ENCODE measurements at regions not wholly inside any gene's neighbourhood (a gene's known extent, or its start where the extent isn't known, plus 50 kb on each side); places are given as distances from the start of the nearest gene placed in this dataset.
A peak's percentile ranks its signal among the peaks of the same experiment; 100 is the strongest.
"Not testable (repeated sequence)": the region's sequence is repeated elsewhere in the genome, so short reads cannot be mapped to it uniquely, and the experiment has no call there.

- Histone ChIP-seq H3K18ac (ENCODE audit: low read length) (no peak overlapping the region), H3K27me3 (ENCODE audit: insufficient read depth, low read length, poor library complexity) (no peaks in the 10 kb centered on the region), H3K4me3 (ENCODE audit: low read length) (no peak overlapping the region), H2BK120ac (ENCODE audit: low read depth, low read length) (no peak overlapping the region), H3K36me3 (ENCODE audit: control insufficient read depth, insufficient read depth, low read length) (no peaks in the 10 kb centered on the region), H3K4ac (ENCODE audit: low read depth, low read length) (no peak overlapping the region), H3K9ac (ENCODE audit: low read length) (no peak overlapping the region), H3K4me1 (ENCODE audit: control insufficient read depth, low read depth, low read length) (no peaks in the 10 kb centered on the region), H2BK5ac (ENCODE audit: low read length) (no peak overlapping the region), H3K4me2 (ENCODE audit: low read length) (no peak overlapping the region), H3K27ac (ENCODE audit: low read depth, low read length) (no peak overlapping the region), H3K56ac (ENCODE audit: low read length) (no peak overlapping the region), H3K79me2 (ENCODE audit: control insufficient read depth, insufficient read depth, low read length) (no peaks in the 10 kb centered on the region), H4K8ac (ENCODE audit: low read depth, low read length) (no peak overlapping the region), H2BK15ac (replicated peaks; ENCODE audit: low read depth) (no peak overlapping the region), H3K79me1 (ENCODE audit: low read length) (no peaks in the 10 kb centered on the region), H4K5ac (ENCODE audit: low read length) (no peak overlapping the region), H2AK5ac (ENCODE audit: low read length) (no peak overlapping the region), H3K23ac (ENCODE audit: low read length) (no peak overlapping the region)
- no CpG with 5 or more reads among the region's 4 CpGs for WGBS (ENCODE audit: extremely low coverage, insufficient coverage, low lambda C conversion rate)
- no peak for DNase-seq
These were observed 898.8 kb downstream of the C4orf33 start for GRCh38 chr4:129994715-129995114.

- Histone ChIP-seq H3K4ac (ENCODE audit: low read depth, low read length) (no peak overlapping the region), H3K4me2 (ENCODE audit: low read length) (no peak overlapping the region), H2BK120ac (ENCODE audit: low read depth, low read length) (no peak overlapping the region), H3K4me1 (ENCODE audit: control insufficient read depth, low read depth, low read length) (no peaks in the 10 kb centered on the region), H2AK5ac (ENCODE audit: low read length) (no peak overlapping the region), H3K27me3 (ENCODE audit: insufficient read depth, low read length, poor library complexity) (no peaks in the 10 kb centered on the region), H3K9ac (ENCODE audit: low read length) (no peak overlapping the region), H3K4me3 (ENCODE audit: low read length) (no peak overlapping the region), H3K56ac (ENCODE audit: low read length) (no peak overlapping the region), H2BK15ac (replicated peaks; ENCODE audit: low read depth) (no peak overlapping the region), H3K36me3 (ENCODE audit: control insufficient read depth, insufficient read depth, low read length) (no peaks in the 10 kb centered on the region), H3K18ac (ENCODE audit: low read length) (no peak overlapping the region), H4K8ac (ENCODE audit: low read depth, low read length) (no peak overlapping the region), H3K27ac (ENCODE audit: low read depth, low read length) (no peak overlapping the region), H4K5ac (ENCODE audit: low read length) (no peak overlapping the region), H2BK5ac (ENCODE audit: low read length) (no peak overlapping the region), H3K79me1 (ENCODE audit: low read length) (no peaks in the 10 kb centered on the region), H3K23ac (ENCODE audit: low read length) (no peak overlapping the region), H3K79me2 (ENCODE audit: control insufficient read depth, insufficient read depth, low read length) (no peaks in the 10 kb centered on the region)
- peak; percentile 18 for DNase-seq
- WGBS (ENCODE audit: extremely low coverage, insufficient coverage, low lambda C conversion rate) = no CpG with 5 or more reads among the region's 7 CpGs
These were observed 902.6 kb downstream of the C4orf33 start for GRCh38 chr4:129998436-129999150.

- H3K27me3 ChIP-seq (ENCODE audit: insufficient read depth, low read length, poor library complexity) = no peaks in the 10 kb centered on the region
- H3K23ac ChIP-seq (ENCODE audit: low read length) = no peak overlapping the region
- H3K4me3 ChIP-seq (ENCODE audit: low read length) = no peak overlapping the region
- H3K9ac ChIP-seq (ENCODE audit: low read length) = no peak overlapping the region
- no peak overlapping the region for H2BK15ac ChIP-seq (replicated peaks; ENCODE audit: low read depth)
- H2BK120ac ChIP-seq (ENCODE audit: low read depth, low read length) = no peak overlapping the region
- H3K18ac ChIP-seq (ENCODE audit: low read length) = no peak overlapping the region
- no peak overlapping the region for H2AK5ac ChIP-seq (ENCODE audit: low read length)
- H3K4me1 ChIP-seq (ENCODE audit: control insufficient read depth, low read depth, low read length) = no peaks in the 10 kb centered on the region
- no peaks in the 10 kb centered on the region for H3K79me1 ChIP-seq (ENCODE audit: low read length)
- no peak overlapping the region for H4K8ac ChIP-seq (ENCODE audit: low read depth, low read length)
- H3K36me3 ChIP-seq (ENCODE audit: control insufficient read depth, insufficient read depth, low read length) = no peaks in the 10 kb centered on the region
- no peak for DNase-seq
- no peaks in the 10 kb centered on the region for H3K79me2 ChIP-seq (ENCODE audit: control insufficient read depth, insufficient read depth, low read length)
- no peak overlapping the region for H4K5ac ChIP-seq (ENCODE audit: low read length)
- no peak overlapping the region for H2BK5ac ChIP-seq (ENCODE audit: low read length)
- H3K4me2 ChIP-seq (ENCODE audit: low read length) = no peak overlapping the region
- no peak overlapping the region for H3K56ac ChIP-seq (ENCODE audit: low read length)
- peak overlapping the region; percentile 36 for H3K4ac ChIP-seq (ENCODE audit: low read depth, low read length)
- no peak overlapping the region for H3K27ac ChIP-seq (ENCODE audit: low read depth, low read length)
These were observed 903.2 kb downstream of the C4orf33 start for GRCh38 chr4:129999156-129999555.

- Histone ChIP-seq H2AK5ac (ENCODE audit: low read length) (no peak overlapping the region), H3K23ac (ENCODE audit: low read length) (no peak overlapping the region)
- no peak for DNase-seq
These were observed 912.5 kb downstream of the C4orf33 start for GRCh38 chr4:130008461-130008860.

GRCh38 chr4:130012806-130013205 is 916.9 kb downstream of the C4orf33 start:
- H3K4ac ChIP-seq (ENCODE audit: low read depth, low read length); H3K23ac ChIP-seq (ENCODE audit: low read length); H3K27me3 ChIP-seq (ENCODE audit: insufficient read depth, low read length, poor library complexity); H2BK5ac ChIP-seq (ENCODE audit: low read length); H3K79me1 ChIP-seq (ENCODE audit: low read length); H3K9ac ChIP-seq (ENCODE audit: low read length); H3K4me1 ChIP-seq (ENCODE audit: control insufficient read depth, low read depth, low read length); H2BK15ac ChIP-seq (replicated peaks; ENCODE audit: low read depth); H3K79me2 ChIP-seq (ENCODE audit: control insufficient read depth, insufficient read depth, low read length); H4K5ac ChIP-seq (ENCODE audit: low read length); H3K18ac ChIP-seq (ENCODE audit: low read length); H3K4me2 ChIP-seq (ENCODE audit: low read length); H3K36me3 ChIP-seq (ENCODE audit: control insufficient read depth, insufficient read depth, low read length); H2BK120ac ChIP-seq (ENCODE audit: low read depth, low read length); H4K8ac ChIP-seq (ENCODE audit: low read depth, low read length); H3K56ac ChIP-seq (ENCODE audit: low read length); H3K27ac ChIP-seq (ENCODE audit: low read depth, low read length); DNase-seq; H3K4me3 ChIP-seq (ENCODE audit: low read length); H2AK5ac ChIP-seq (ENCODE audit: low read length): not testable (repeated sequence)
- WGBS (ENCODE audit: extremely low coverage, insufficient coverage, low lambda C conversion rate) = no CpG with 5 or more reads among the region's 29 CpGs

More at GRCh38 chr4:130008461-130008860, 912.5 kb downstream of the C4orf33 start:
- Histone ChIP-seq H3K4ac (ENCODE audit: low read depth, low read length) (no peak overlapping the region), H2BK5ac (ENCODE audit: low read length) (no peak overlapping the region), H4K8ac (ENCODE audit: low read depth, low read length) (no peak overlapping the region), H3K27ac (ENCODE audit: low read depth, low read length) (no peak overlapping the region), H3K79me1 (ENCODE audit: low read length) (no peaks in the 10 kb centered on the region), H3K56ac (ENCODE audit: low read length) (no peak overlapping the region), H3K4me2 (ENCODE audit: low read length) (no peak overlapping the region), H3K36me3 (ENCODE audit: control insufficient read depth, insufficient read depth, low read length) (no peaks in the 10 kb centered on the region), H3K4me3 (ENCODE audit: low read length) (no peak overlapping the region), H2BK120ac (ENCODE audit: low read depth, low read length) (no peak overlapping the region), H3K27me3 (ENCODE audit: insufficient read depth, low read length, poor library complexity) (no peaks in the 10 kb centered on the region), H3K79me2 (ENCODE audit: control insufficient read depth, insufficient read depth, low read length) (no peaks in the 10 kb centered on the region), H3K18ac (ENCODE audit: low read length) (no peak overlapping the region), H3K4me1 (ENCODE audit: control insufficient read depth, low read depth, low read length) (no peaks in the 10 kb centered on the region), H3K9ac (ENCODE audit: low read length) (no peak overlapping the region), H4K5ac (ENCODE audit: low read length) (no peak overlapping the region), H2BK15ac (replicated peaks; ENCODE audit: low read depth) (no peak overlapping the region)

GRCh38 chr4:130021706-130022105 is 925.8 kb downstream of the C4orf33 start:
- Histone ChIP-seq H3K4me1 (ENCODE audit: control insufficient read depth, low read depth, low read length) (peaks cover 2% of the 10 kb centered on the region), H2AK5ac (ENCODE audit: low read length) (no peak overlapping the region), H3K4me3 (ENCODE audit: low read length) (no peak overlapping the region), H4K5ac (ENCODE audit: low read length) (no peak overlapping the region), H2BK5ac (ENCODE audit: low read length) (no peak overlapping the region), H4K8ac (ENCODE audit: low read depth, low read length) (no peak overlapping the region), H3K36me3 (ENCODE audit: control insufficient read depth, insufficient read depth, low read length) (no peaks in the 10 kb centered on the region), H3K79me1 (ENCODE audit: low read length) (no peaks in the 10 kb centered on the region), H3K4me2 (ENCODE audit: low read length) (no peak overlapping the region), H2BK120ac (ENCODE audit: low read depth, low read length) (no peak overlapping the region), H3K23ac (ENCODE audit: low read length) (no peak overlapping the region), H3K4ac (ENCODE audit: low read depth, low read length) (no peak overlapping the region), H3K79me2 (ENCODE audit: control insufficient read depth, insufficient read depth, low read length) (no peaks in the 10 kb centered on the region), H3K9ac (ENCODE audit: low read length) (no peak overlapping the region), H3K27ac (ENCODE audit: low read depth, low read length) (no peak overlapping the region), H2BK15ac (replicated peaks; ENCODE audit: low read depth) (no peak overlapping the region), H3K56ac (ENCODE audit: low read length) (no peak overlapping the region), H3K27me3 (ENCODE audit: insufficient read depth, low read length, poor library complexity) (no peaks in the 10 kb centered on the region), H3K18ac (ENCODE audit: low read length) (no peak overlapping the region)
- DNase-seq = no peak
- WGBS (ENCODE audit: extremely low coverage, insufficient coverage, low lambda C conversion rate) = no CpG with 5 or more reads among the region's 2 CpGs
